GM19324 (cell line): ENCODE measurements at regions not wholly inside any gene's neighbourhood (a gene's known extent, or its start where the extent isn't known, plus 50 kb on each side); places are given as distances from the start of the nearest gene placed in this dataset.

Experiments
- ATAC-seq: cut with Tn5 transposase; IDR thresholded peaks from one replicate; pipeline ENCODE4 v1.9.1; 2021; ENCODE audit warnings: mild to moderate bottlenecking, moderate library complexity; ENCODE audit not compliant: unreplicated experiment, low FRiP score

DNA sequence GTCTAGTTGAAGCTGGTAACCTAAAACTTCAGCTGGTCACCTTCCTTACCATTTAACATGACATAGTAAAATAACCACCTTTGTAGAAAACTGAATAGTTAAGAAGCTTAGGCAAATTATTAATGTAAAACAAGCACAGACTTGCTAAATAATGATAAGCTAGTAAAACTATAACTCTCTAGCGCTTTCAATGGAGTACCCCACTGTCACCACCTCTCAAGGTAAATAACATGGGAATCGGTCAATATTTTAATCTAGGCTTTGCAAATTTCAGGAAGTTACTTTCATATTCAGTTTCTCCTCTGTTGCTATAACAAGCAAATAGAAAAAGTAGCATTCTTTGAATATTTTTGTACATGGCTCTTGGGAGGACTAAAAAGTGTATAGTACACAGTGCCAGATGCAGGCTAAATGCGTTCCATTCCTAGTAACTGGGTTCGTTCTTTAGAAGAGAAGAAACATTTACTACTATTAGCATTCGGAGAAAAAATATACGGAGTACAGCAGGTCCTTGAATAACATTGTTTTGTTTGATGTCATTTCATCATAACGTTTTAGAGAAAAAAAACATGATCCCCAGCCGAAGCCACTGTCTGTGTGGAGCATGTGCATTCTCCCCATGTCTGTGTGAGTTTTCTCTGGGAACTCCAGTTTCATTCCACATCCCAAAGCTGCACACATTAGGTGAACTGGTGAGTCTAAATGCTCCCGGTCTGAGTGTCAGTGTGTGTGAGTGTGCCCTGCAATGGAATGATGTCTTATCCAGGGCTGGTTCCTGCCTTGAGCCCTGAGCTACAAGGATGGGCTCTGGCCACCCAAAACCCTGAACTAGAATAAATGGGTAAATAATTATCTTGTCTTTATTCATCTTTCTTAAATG, 52.5 kb downstream of the EPRS1 start:
- ATAC-seq = no peak

DNA sequence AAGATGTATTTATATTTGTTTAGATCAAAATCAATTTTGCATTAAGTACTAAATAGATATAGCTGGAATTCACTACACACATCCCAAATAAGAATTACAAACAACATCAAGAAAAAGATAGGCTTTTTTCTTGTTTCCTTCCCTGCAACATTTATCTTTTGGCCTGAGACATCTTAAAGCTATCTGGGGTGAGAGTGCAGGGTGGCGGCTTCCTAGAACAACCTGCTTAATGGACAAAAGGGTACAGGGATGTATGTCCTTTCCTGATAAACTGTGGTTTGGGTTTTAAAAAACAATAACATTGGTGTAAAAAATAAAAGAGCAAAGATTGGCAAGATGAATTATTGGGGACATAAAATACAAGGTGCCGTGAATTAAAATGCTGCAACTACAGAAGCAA, 54.4 kb downstream of the EPRS1 start:
- ATAC-seq = no peak

DNA sequence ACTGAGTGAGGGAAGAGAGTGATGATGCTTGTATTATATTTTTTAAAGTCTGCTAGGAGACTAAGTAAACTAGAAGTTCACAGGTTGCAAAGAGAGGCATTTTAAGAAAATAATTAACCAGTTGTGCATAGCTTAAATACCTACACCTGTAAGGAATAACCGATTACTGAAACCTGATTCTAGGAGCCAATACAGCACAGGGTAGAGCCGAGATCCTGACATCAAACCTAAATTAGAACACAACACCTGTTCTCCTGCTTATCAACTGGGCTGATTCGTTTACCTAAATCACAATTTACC, 54.8 kb downstream of the EPRS1 start:
- ATAC-seq = no peak

DNA sequence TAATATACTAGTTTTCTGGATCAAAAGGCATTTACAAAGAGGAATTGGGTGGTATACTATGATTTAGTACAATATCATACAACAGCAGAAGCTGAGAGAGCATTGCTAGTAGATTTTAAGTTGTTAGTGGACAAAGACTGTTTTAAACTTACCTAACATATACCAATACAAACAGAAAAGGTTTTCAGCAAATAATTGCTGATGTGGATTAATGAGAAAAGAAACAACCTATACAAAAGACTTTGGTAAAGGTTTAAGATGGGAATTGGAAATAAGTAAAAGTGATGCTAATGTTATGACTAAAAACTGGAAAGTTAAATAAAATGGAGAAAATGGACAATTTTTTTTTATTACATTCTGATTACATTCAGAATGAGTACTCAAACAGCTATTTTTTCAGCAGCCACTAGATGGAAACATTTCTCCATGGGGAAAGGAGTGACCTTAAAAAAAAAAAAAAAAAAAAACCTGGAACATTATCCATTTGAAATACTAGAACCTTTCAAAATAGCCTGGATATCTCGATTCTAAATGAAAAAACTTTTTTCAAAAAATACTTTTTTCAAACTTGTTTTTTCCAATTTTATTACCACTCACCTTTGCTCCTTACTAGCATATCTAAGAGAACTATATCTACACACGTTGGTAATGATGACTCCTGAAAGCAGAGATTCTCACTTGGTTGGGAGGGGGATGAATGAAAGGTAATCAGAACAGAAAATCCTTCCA, 55.4 kb downstream of the EPRS1 start:
- ATAC-seq = no peak

DNA sequence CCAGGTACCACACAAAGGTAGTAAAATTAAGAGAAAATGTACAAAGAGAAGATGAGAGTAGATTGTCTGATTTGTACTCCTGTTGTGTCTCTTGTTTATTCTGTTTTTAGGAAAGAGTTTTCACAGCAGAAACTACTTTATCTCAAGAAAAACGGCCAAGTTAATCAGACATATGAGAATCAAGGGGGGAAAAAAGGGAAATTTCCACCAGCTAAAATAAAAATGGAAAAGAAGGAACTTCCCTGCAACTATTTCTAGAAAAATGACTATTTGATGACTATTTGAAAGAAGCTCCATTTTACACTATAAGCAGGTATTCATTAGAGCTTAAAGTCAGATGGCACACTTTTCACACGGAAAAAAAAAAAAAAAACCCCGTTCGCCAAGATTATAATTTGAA, 56.5 kb downstream of the EPRS1 start:
- ATAC-seq = no peak

DNA sequence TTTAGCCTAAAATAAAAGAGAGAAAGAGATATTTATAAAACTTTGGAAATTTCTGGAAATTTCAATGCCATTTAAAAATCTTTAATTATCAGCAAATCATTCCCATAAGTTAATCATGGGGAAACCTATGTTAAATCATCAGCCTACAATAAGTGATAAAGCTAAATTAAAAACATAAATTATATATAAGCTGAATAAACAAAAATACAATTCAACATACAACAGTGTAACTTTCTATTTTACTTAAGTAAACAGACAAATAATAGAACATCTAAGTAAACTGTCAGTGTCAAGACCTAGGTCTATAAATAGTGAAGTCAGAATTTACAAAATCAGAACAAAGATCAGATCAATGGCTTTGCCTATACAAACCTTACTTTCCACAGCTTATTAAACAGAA, 57.5 kb downstream of the EPRS1 start:
- ATAC-seq = no peak

DNA sequence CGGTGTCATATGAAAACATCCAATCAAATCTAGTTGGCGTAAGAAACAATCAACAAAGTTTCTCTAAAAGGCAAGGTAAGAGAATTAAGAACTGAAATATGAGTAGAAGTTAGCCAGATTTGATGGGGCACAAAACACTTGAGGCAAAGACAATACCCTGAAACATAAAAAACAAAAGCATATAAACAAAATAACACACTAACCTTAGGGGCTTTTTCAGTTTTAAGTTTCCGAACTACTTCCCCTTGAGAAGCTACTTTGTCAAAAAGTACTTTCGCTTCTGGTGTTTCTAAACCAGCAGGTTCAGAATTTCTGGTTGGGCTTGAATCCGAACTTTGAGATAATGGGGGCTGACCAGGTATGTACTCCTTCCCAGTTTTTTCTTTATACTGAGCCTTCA, 57.9 kb downstream of the EPRS1 start:
- peak; percentile 61 for ATAC-seq

DNA sequence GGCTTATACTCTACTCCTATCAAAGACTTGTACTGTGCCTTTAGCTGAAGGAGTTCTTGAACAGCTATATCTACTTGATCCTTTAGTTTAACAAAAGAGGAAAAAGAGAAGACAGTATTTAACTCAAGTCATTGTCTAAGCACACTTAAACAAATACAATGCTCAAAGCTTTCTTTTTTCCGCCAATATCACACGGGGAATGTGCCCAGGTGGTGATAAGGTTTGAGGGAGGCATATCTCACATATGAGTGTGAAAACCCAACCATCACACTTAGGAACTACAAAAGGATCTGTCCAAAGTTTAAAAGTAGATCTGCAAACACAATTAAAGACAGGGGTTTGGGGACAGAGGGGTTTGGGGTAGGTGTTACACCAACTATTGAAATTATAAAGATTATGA, 59.0 kb upstream of the SLC30A10 start:
- no peak for ATAC-seq

DNA sequence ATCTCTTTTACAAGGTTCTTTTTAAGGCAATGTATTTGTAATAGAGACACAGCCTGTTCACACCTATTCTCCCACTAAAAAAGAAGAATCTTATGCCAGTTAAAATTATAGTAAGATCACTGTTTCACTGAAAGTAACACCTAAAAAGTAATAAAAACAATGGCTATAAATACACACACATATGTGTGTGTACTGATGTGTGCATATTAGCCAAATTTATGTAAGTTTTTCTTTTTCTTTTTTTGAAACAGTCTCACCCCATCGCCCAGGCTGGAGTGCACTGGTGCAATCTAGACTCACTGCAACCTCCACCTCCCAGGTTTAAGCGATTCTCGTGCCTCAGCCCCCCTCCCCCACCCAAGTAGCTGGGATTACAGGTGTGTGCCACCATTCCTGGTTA, 56.8 kb upstream of the SLC30A10 start:
- peak; percentile 70 for ATAC-seq
